ENCODE measurements at regions not wholly inside any gene's neighbourhood (a gene's known extent, or its start where the extent isn't known, plus 50 kb on each side); places are given as distances from the start of the nearest gene placed in this dataset.

DNA sequence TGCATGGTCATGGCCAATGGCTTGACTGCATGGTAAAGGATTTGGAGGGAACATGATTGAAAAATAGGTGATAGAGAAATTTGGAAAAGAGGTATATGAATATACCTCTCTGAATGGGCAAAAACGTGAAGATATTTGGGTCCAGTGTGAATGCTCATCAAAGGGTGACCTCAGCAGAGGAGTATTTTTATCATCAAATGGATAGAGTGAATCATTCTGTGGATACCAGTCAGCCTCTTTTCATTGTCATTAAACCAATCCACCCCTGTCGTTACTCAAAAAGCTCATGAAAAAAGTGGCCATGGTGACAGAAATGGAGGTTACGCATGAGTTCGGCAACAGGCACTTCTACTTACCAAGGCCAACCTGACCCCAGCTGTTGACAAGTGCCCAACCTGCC lies 1074.7 kb downstream of the TSN start:
- H3K4me3 ChIP-seq (ENCODE audit: low read length): no peak overlapping the region
- no peak for TF ChIP-seq ZNF274 (IDR thresholded peaks at IDR 0.05; ENCODE audit: low read depth, low read length)

GRCh38 chr2:122831649-122832048 lies 1076.2 kb downstream of the TSN start:
- no peak overlapping the region for H3K4me3 ChIP-seq (ENCODE audit: low read length)
- no peak for TF ChIP-seq ZNF274 (IDR thresholded peaks at IDR 0.05; ENCODE audit: low read depth, low read length)

DNA sequence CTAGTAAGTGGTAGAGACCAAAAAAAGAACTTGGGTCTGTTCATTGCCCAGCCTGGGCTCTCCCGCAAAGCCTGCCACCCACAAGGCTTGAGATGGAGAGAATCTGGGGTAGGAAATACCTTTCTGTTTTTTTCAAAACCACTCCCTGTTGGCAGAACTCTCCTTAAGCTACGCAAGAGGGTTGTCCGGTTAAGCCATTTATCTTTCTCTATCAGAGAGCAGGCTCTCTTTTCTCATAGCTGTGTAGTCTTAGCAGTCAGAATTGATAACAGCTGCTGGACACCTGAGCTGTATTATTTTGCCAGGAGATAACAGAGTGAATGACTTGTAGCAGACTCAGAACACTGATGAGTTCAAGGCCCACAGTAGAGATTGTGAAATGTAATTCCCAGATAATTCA lies 1088.1 kb downstream of the TSN start:
- no peak for TF ChIP-seq ZNF274 (IDR thresholded peaks at IDR 0.05; ENCODE audit: low read depth, low read length)
- H3K4me3 ChIP-seq (ENCODE audit: low read length): no peak overlapping the region

- H3K4me3 ChIP-seq (ENCODE audit: low read length): no peak overlapping the region
- no peak for TF ChIP-seq ZNF274 (IDR thresholded peaks at IDR 0.05; ENCODE audit: low read depth, low read length)
These were observed 1095.7 kb downstream of the TSN start for GRCh38 chr2:122851161-122851560.

- H3K4me3 ChIP-seq (ENCODE audit: low read length): no peak overlapping the region
- no peak for TF ChIP-seq ZNF274 (IDR thresholded peaks at IDR 0.05; ENCODE audit: low read depth, low read length)
These were observed 1096.6 kb downstream of the TSN start for GRCh38 chr2:122851972-122852531.

GRCh38 chr2:122856696-122857095 lies 1101.2 kb downstream of the TSN start:
- TF ChIP-seq ZNF274 (IDR thresholded peaks at IDR 0.05; ENCODE audit: low read depth, low read length): no peak
- no peak overlapping the region for H3K4me3 ChIP-seq (ENCODE audit: low read length)

DNA sequence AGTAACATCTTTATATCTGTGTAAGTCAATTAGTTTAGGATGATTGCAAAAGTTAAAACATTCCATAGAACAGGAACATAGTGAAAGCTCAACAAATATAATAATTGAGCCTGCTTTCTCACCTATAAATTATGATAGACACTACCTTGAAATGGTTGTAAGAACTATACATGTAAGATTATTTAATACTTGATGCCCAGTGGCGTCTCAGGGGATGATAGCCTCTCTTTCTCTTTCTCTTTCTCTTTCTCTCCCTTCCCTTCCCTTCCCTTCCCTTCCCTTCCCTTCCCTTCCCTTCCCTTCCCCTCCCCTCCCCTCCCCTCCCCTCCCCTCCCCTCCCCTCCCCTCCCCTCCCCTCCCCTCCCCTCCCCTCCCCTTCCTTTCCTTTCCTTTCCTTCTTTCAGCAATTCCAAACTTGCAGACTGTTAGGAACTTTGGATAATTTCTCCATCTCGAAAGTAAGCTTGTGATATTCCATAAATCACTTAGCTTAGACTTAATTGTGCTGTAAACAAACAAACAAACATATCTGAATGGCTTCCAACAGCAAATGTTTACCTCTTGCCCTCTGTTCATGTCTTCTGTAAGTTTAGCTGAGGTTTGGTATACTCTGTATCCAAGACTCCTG lies 1102.7 kb downstream of the TSN start:
- TF ChIP-seq ZNF274 (IDR thresholded peaks at IDR 0.05; ENCODE audit: low read depth, low read length): no peak
- H3K4me3 ChIP-seq (ENCODE audit: low read length): no peak overlapping the region

GRCh38 chr2:122858813-122859212 lies 1103.4 kb downstream of the TSN start:
- H3K4me3 ChIP-seq (ENCODE audit: low read length): no peak overlapping the region
- TF ChIP-seq ZNF274 (IDR thresholded peaks at IDR 0.05; ENCODE audit: low read depth, low read length): no peak

GRCh38 chr2:122859260-122859659 lies 1103.8 kb downstream of the TSN start:
- no peak overlapping the region for H3K4me3 ChIP-seq (ENCODE audit: low read length)
- TF ChIP-seq ZNF274 (IDR thresholded peaks at IDR 0.05; ENCODE audit: low read depth, low read length): no peak

DNA sequence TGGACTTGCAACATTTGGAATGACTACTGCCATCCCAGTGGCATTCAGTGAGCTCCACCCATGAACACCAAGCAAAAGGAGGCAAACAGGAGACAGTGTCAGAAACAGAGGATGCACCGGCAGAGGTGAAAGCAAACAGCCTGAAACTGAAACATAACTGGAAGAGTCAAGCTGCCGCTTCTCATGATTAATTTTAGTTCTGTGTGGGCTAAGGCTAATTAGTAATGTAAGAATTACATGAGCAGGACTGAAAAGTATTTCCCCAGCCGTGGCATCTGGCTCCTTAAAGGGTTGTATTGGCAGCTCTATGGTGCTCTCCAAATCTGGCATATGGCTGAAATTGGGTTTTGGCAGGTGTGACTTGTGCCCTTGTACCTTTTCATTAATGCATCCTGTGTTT lies 1108.1 kb downstream of the TSN start:
- no peak for TF ChIP-seq ZNF274 (IDR thresholded peaks at IDR 0.05; ENCODE audit: low read depth, low read length)
- no peak overlapping the region for H3K4me3 ChIP-seq (ENCODE audit: low read length)

- no peak overlapping the region for H3K4me3 ChIP-seq (ENCODE audit: low read length)
- no peak for TF ChIP-seq ZNF274 (IDR thresholded peaks at IDR 0.05; ENCODE audit: low read depth, low read length)
These were observed 1109.3 kb downstream of the TSN start for GRCh38 chr2:122864728-122865127.

DNA sequence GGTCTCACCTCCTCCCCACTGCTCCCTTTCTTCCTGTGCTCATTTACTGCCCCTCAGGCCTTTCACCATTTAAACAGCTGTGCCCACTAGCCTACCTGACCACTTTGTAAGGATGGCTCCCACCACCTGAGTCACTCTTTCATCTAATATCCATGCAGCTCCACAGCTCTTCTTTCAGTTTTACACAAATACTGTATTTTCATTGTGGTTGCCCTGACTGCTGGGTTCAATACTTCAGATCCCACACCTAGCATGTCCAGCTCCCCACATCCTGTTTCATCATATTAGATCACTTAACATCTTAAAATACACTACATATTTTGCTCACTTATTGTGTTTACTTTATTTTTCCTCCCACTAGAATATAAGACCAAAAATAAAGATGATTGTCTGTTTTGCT lies 1110.6 kb downstream of the TSN start:
- no peak overlapping the region for H3K4me3 ChIP-seq (ENCODE audit: low read length)

GRCh38 chr2:122867941-122868340 lies 1112.5 kb downstream of the TSN start:
- H3K4me3 ChIP-seq (ENCODE audit: low read length): no peak overlapping the region
- no peak for TF ChIP-seq ZNF274 (IDR thresholded peaks at IDR 0.05; ENCODE audit: low read depth, low read length)

More for the DNA sequence above, 1110.6 kb downstream of the TSN start:
- TF ChIP-seq ZNF274 (IDR thresholded peaks at IDR 0.05; ENCODE audit: low read depth, low read length): no peak

DNA sequence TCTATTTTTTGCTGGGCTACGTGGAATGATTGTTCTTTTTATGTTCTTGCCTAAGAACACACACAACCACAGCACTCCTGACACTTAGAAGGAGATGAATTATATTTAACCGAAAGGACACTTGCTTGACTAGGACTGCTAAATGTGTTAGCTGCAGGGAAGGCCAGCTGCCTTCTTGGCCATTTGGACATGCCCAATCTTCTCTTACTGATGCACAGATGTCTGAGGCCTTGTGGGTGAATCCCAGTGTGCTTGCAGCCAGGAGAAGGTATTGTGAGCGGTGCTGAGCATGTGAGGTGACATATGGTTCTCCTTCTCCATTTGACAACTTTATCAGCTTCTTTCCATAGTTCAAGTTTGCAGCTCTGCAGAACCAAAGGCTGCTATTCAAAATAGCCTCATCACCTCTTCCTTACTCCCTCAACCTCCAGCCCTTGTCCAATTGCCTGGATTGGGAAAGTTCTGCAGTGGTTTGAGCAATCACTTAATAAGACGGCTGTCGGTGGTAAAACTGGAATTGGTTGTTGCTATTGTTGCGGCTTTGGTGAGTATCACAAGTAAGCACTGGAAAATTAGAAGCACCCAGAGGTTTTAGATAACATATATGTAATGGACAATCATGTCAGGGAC lies 1113.3 kb downstream of the TSN start:
- TF ChIP-seq ZNF274 (IDR thresholded peaks at IDR 0.05; ENCODE audit: low read depth, low read length): no peak
- no peak overlapping the region for H3K4me3 ChIP-seq (ENCODE audit: low read length)

GRCh38 chr2:122873951-122874350 lies 1118.5 kb downstream of the TSN start:
- TF ChIP-seq ZNF274 (IDR thresholded peaks at IDR 0.05; ENCODE audit: low read depth, low read length): no peak
- no peak overlapping the region for H3K4me3 ChIP-seq (ENCODE audit: low read length)
